H1 (cell line): ENCODE measurements at regions not wholly inside any gene's neighbourhood (a gene's known extent, or its start where the extent isn't known, plus 50 kb on each side); places are given as distances from the start of the nearest gene placed in this dataset.

Source experiments
- CTCF ChIA-PET: fragments of 300-600 bp; sonication (Branson Sonifier 250); formaldehyde crosslinking; loops from one replicate; lab custom pipeline; 2021; ENCODE audit not compliant: partially characterized antibody; lab: Charles Lee
- POLR2A ChIA-PET: fragments of 300-600 bp; sonication (Branson Sonifier 250); formaldehyde crosslinking; loops from one replicate; lab custom pipeline; 2021; ENCODE audit warnings: inconsistent platforms; ENCODE audit not compliant: partially characterized antibody; lab: Charles Lee
- DNase-seq, 2 experiments: peaks; one replicate each; pipeline versions ENCODE4 v3.0.0 to v3.0.0-alpha.2; 2010 to 2022; ENCODE audit warnings: low spot score in 2 of 2, low read depth in 1 of 2, mixed read lengths in 1 of 2
- FAIRE-seq: peaks from 2 replicates; lab custom pipeline; 2011; peaks lifted over from hg19 to GRCh38; lab: Jason Lieb, UNC
- H2AFZ ChIP-seq: 2 replicates; pipeline ENCODE4 v1.8.1; 2012; ENCODE audit warnings: low read length, inconsistent platforms
- H2AK5ac ChIP-seq: 2 replicates; pipeline ENCODE4 v1.6.1; 2013; ENCODE audit warnings: low read depth, low read length
- H2BK120ac ChIP-seq: replicated peaks from 2 replicates; pipeline ENCODE3; 2013; ENCODE audit warnings: low read depth, low read length, inconsistent platforms
- H2BK12ac ChIP-seq: 2 replicates; pipeline ENCODE4 v1.6.1; 2013; ENCODE audit warnings: low read depth, low read length
- H2BK15ac ChIP-seq: 2 replicates; pipeline ENCODE4 v1.6.1; 2013; ENCODE audit warnings: low read length
- H2BK20ac ChIP-seq: 2 replicates; pipeline ENCODE4 v1.6.1; 2013; ENCODE audit warnings: low read length
- H2BK5ac ChIP-seq: 2 replicates; pipeline ENCODE4 v1.6.1; 2013; ENCODE audit warnings: low read depth, low read length
- H3K14ac ChIP-seq: 2 replicates; pipeline ENCODE4 v1.6.1; 2013; ENCODE audit warnings: inconsistent platforms; ENCODE audit not compliant: insufficient read length
- H3K18ac ChIP-seq: 2 replicates; pipeline ENCODE4 v1.6.1; 2013; ENCODE audit warnings: low read length; ENCODE audit errors: extremely low read depth
- H3K23ac ChIP-seq: 2 replicates; pipeline ENCODE4 v1.6.1; 2013; ENCODE audit warnings: inconsistent platforms; ENCODE audit not compliant: insufficient read length
- H3K23me2 ChIP-seq: 2 replicates; pipeline ENCODE4 v1.6.1; 2013; ENCODE audit warnings: low read depth, low read length
- H3K27ac ChIP-seq: 2 replicates; pipeline ENCODE4 v1.6.1; 2011; ENCODE audit warnings: low read depth, low read length, inconsistent platforms
- H3K27me3 ChIP-seq, 4 experiments: replicated peaks in 1 of 4; 1 replicate in 1 of 4; 2 replicates in 3 of 4; pipeline versions ENCODE4 v1.6.1 to v1.8.1; 2011 to 2013; ENCODE audit warnings: low read length in 3 of 4, mild to moderate bottlenecking in 3 of 4, inconsistent platforms in 2 of 4, mixed read lengths in 2 of 4, moderate library complexity in 1 of 4; ENCODE audit not compliant: control insufficient read depth in 3 of 4, insufficient read depth in 3 of 4; ENCODE audit errors: extremely low read depth in 1 of 4
- H3K36me3 ChIP-seq, 4 experiments: 2 replicates each; pipeline versions ENCODE4 v1.6.1 to v1.8.1; 2011 to 2013; ENCODE audit warnings: mild to moderate bottlenecking in 4 of 4, low read length in 3 of 4, moderate library complexity in 2 of 4, control low read depth in 1 of 4, inconsistent platforms in 1 of 4; ENCODE audit not compliant: insufficient read depth in 4 of 4, control insufficient read depth in 2 of 4
- H3K4ac ChIP-seq: replicated peaks from 2 replicates; pipeline ENCODE3; 2013; ENCODE audit warnings: low read length, low read depth, mixed read lengths, inconsistent platforms; ENCODE audit not compliant: insufficient read length
- H3K4me1 ChIP-seq, 4 experiments: replicated peaks in 1 of 4; 1 replicate in 1 of 4; 2 replicates in 3 of 4; pipeline versions ENCODE4 v1.6.1 to v1.8.1; 2011 to 2013; ENCODE audit warnings: low read length in 3 of 4, inconsistent platforms in 2 of 4, mixed read lengths in 1 of 4; ENCODE audit not compliant: insufficient read depth in 4 of 4, control insufficient read depth in 3 of 4
- H3K4me2 ChIP-seq, 2 experiments: 2 replicates each; pipeline versions ENCODE4 v1.6.1 to v1.8.1; 2011 to 2013; ENCODE audit warnings: low read depth in 2 of 2, low read length in 2 of 2, control low read depth in 1 of 2, inconsistent platforms in 1 of 2, mild to moderate bottlenecking in 1 of 2; ENCODE audit not compliant: insufficient read depth in 1 of 2
- H3K4me3 ChIP-seq, 4 experiments: fragments of 200-600, 300-600 bp in 1 of 4; sonication (generic), shearing (Covaris generic), sonication (Bioruptor Twin) in 1 of 4; 2 replicates each; pipeline versions ENCODE4 v1.5.1 to v1.8.1; 2011 to 2016; ENCODE audit warnings: low read length in 4 of 4, low read depth in 3 of 4, control low read depth in 2 of 4, inconsistent platforms in 2 of 4, mild to moderate bottlenecking in 2 of 4, mixed read lengths in 1 of 4, moderate library complexity in 1 of 4; ENCODE audit not compliant: insufficient read depth in 2 of 4; ENCODE audit errors: extremely low read depth in 1 of 4
- H3K56ac ChIP-seq: replicated peaks from 2 replicates; pipeline ENCODE3; 2013; ENCODE audit warnings: low read depth, mild to moderate bottlenecking, mixed read lengths, low read length, inconsistent platforms; ENCODE audit not compliant: insufficient read length
- H3K79me1 ChIP-seq: 2 replicates; pipeline ENCODE4 v1.6.1; 2013; ENCODE audit warnings: low read depth, low read length, control low read depth
- H3K79me2 ChIP-seq, 2 experiments: 2 replicates each; pipeline versions ENCODE4 v1.6.1 to v1.8.1; 2012 to 2013; ENCODE audit warnings: low read length in 2 of 2, mild to moderate bottlenecking in 2 of 2, inconsistent platforms in 1 of 2; ENCODE audit not compliant: insufficient read depth in 2 of 2, control insufficient read depth in 1 of 2
- H3K9ac ChIP-seq, 4 experiments: replicated peaks in 1 of 4; 1 replicate in 1 of 4; 2 replicates in 3 of 4; pipeline versions ENCODE4 v1.6.1 to v1.8.1; 2011 to 2013; ENCODE audit warnings: low read depth in 3 of 4, low read length in 3 of 4, control low read depth in 2 of 4, mild to moderate bottlenecking in 2 of 4, moderate library complexity in 2 of 4, inconsistent platforms in 1 of 4; ENCODE audit errors: extremely low read depth in 1 of 4
- H3K9me3 ChIP-seq, 2 experiments: 2 replicates each; pipeline versions ENCODE4 v1.6.1 to v1.8.1; 2012 to 2013; ENCODE audit warnings: mild to moderate bottlenecking in 2 of 2, moderate library complexity in 2 of 2, control low read depth in 1 of 2, inconsistent platforms in 1 of 2, low read depth in 1 of 2, low read length in 1 of 2, mixed read lengths in 1 of 2; ENCODE audit not compliant: insufficient read depth in 2 of 2
- H4K20me1 ChIP-seq, 2 experiments: replicated peaks in 1 of 2; 2 replicates each; pipeline versions ENCODE3 to v1.8.1; 2011 to 2013; ENCODE audit warnings: inconsistent platforms in 2 of 2, low read length in 2 of 2, mild to moderate bottlenecking in 1 of 2; ENCODE audit not compliant: insufficient read depth in 2 of 2, control insufficient read depth in 1 of 2
- H4K5ac ChIP-seq: 2 replicates; pipeline ENCODE4 v1.6.1; 2013; ENCODE audit warnings: low read length, low read depth, mixed read lengths, inconsistent platforms; ENCODE audit not compliant: insufficient read length
- H4K8ac ChIP-seq: 2 replicates; pipeline ENCODE4 v1.8.0; 2013; ENCODE audit warnings: mild to moderate bottlenecking, moderate library complexity, low read length, inconsistent platforms; ENCODE audit not compliant: insufficient read depth; ENCODE audit errors: extremely low read depth
- H4K91ac ChIP-seq: replicated peaks from 2 replicates; pipeline ENCODE3; 2013; ENCODE audit warnings: low read length, mixed read lengths, inconsistent platforms; ENCODE audit not compliant: insufficient read length
- ASH2L ChIP-seq: fragments of 200-600, 300-600 bp; sonication (generic); IDR thresholded peaks from one replicate; pipeline ENCODE4 v1.7.1; 2017; ENCODE audit warnings: low read length
- BCL11A ChIP-seq, 2 experiments: IDR thresholded peaks; one replicate each; pipeline ENCODE4 v1.6.1; 2011; ENCODE audit warnings: low read depth in 2 of 2, low read length in 2 of 2, mild to moderate bottlenecking in 2 of 2
- BRCA1 ChIP-seq: IDR thresholded peaks from 2 replicates; pipeline ENCODE4 v1.6.1; 2012; ENCODE audit warnings: low read depth, low read length, improper control_type of control experiment
- CHD2 ChIP-seq: IDR thresholded peaks from 2 replicates; pipeline ENCODE4 v1.6.1; 2012; ENCODE audit warnings: low read length, improper control_type of control experiment
- FOSL1 ChIP-seq: IDR thresholded peaks from 2 replicates; pipeline ENCODE4 v1.6.1; 2011; ENCODE audit warnings: mild to moderate bottlenecking, low read depth, low read length, moderate library complexity; ENCODE audit not compliant: insufficient read depth
- HDAC6 ChIP-seq: IDR thresholded peaks from one replicate; pipeline ENCODE4 v1.7.1; 2012; ENCODE audit warnings: low read depth, mild to moderate bottlenecking, inconsistent platforms, low read length, moderate library complexity
- KDM5A ChIP-seq: fragments of 200-600 bp; IDR thresholded peaks from 2 replicates; pipeline ENCODE4 v1.7.1; 2012; ENCODE audit warnings: mild to moderate bottlenecking, low read length, inconsistent platforms, mixed read lengths
- PHF8 ChIP-seq: fragments of 200-600 bp; sonication (generic); conservative IDR thresholded peaks from 2 replicates; pipeline ENCODE4 v1.7.1; 2012; ENCODE audit warnings: low read depth, mild to moderate bottlenecking, inconsistent platforms, low read length, moderate library complexity
- POLR2A ChIP-seq, 2 experiments: IDR thresholded peaks; 1 replicate in 1 of 2; 2 replicates in 1 of 2; pipeline ENCODE4 v1.6.1; 2011; ENCODE audit warnings: low read depth in 2 of 2, low read length in 2 of 2, mild to moderate bottlenecking in 2 of 2; ENCODE audit errors: control extremely low read depth in 1 of 2
- POLR2AphosphoS5 ChIP-seq: IDR thresholded peaks from 2 replicates; pipeline ENCODE4 v1.6.1; 2011; ENCODE audit warnings: low read depth, low read length
- SAP30 ChIP-seq: fragments of 300-600 bp; sonication (generic); IDR thresholded peaks from 2 replicates; pipeline ENCODE4 v1.7.1; 2012; ENCODE audit warnings: low read length, moderate library complexity, mild to moderate bottlenecking, inconsistent platforms; ENCODE audit not compliant: insufficient read depth, insufficient replicate concordance
- SIN3A ChIP-seq, 2 experiments: IDR thresholded peaks in 1 of 2; conservative IDR thresholded peaks in 1 of 2; 2 replicates each; pipeline ENCODE4 v1.6.1; 2011 to 2012; ENCODE audit warnings: low read length in 2 of 2, improper control_type of control experiment in 1 of 2, low read depth in 1 of 2, mild to moderate bottlenecking in 1 of 2
- SRF ChIP-seq: IDR thresholded peaks from 2 replicates; pipeline ENCODE4 v1.6.1; 2011; ENCODE audit warnings: mild to moderate bottlenecking, low read depth, low read length, moderate library complexity
- SUZ12 ChIP-seq: fragments of 200-600 bp; sonication (generic); IDR thresholded peaks from 2 replicates; pipeline ENCODE4 v1.6.1; 2012; ENCODE audit warnings: mild to moderate bottlenecking, inconsistent platforms, low read length, moderate library complexity, mixed read lengths
- USF2 ChIP-seq: IDR thresholded peaks from 2 replicates; pipeline ENCODE4 v1.6.1; 2011; ENCODE audit warnings: low read length, improper control_type of control experiment
- WGBS, 2 experiments: shearing (Covaris generic) in 1 of 2; methylation state at CpG; one replicate each; pipeline versions ENCODE4 v1.1.6 to v1.1.7; 2013 to 2015; ENCODE audit warnings: low lambda C conversion rate in 2 of 2, mixed read lengths in 2 of 2, inconsistent platforms in 1 of 2, low coverage in 1 of 2, missing lambda C conversion rate in 1 of 2; ENCODE audit not compliant: insufficient replicate concordance in 2 of 2, insufficient coverage in 1 of 2, insufficient read length in 1 of 2; ENCODE audit errors: extremely low coverage in 1 of 2, missing lambda C conversion rate in 1 of 2; 5-methylcytosine and 5-hydroxymethylcytosine counted together

- no peak overlapping the region for H3K18ac ChIP-seq
- no peak overlapping the region for H2BK20ac ChIP-seq
- H2BK120ac ChIP-seq: no peak overlapping the region
- ChIA-PET CTCF (no interaction called here), POLR2A (no interaction called here)
- no peak overlapping the region for H3K4me2 ChIP-seq
- H3K56ac ChIP-seq: no peak overlapping the region
- no peaks in the 10 kb centered on the region for H4K20me1 ChIP-seq
- no peaks in the 10 kb centered on the region for H3K4me1 ChIP-seq
- H3K14ac ChIP-seq: no peak overlapping the region
- no peak overlapping the region for H4K91ac ChIP-seq
- H4K5ac ChIP-seq: no peak overlapping the region
- no peaks in the 10 kb centered on the region for H3K9me3 ChIP-seq
- no peak overlapping the region for H2AK5ac ChIP-seq
- H4K8ac ChIP-seq: no peak overlapping the region
- WGBS, 2 experiments: 83% methylated on average over 1 of the region's 1 CpG; no CpG with 5 or more reads in 1 of the 2 experiments
- H3K27ac ChIP-seq: no peak overlapping the region
- H2BK12ac ChIP-seq: no peak overlapping the region
- no peaks in the 10 kb centered on the region for H3K36me3 ChIP-seq
- DNase-seq: no peak
- H3K23me2 ChIP-seq: no peaks in the 10 kb centered on the region
- no peak overlapping the region for H3K4me3 ChIP-seq
- FAIRE-seq: no peak
- H3K27me3 ChIP-seq: no peaks in the 10 kb centered on the region
- H3K9ac ChIP-seq: no peak overlapping the region
- no peak overlapping the region for H3K4ac ChIP-seq
- no peaks in the 10 kb centered on the region for H3K79me2 ChIP-seq
- H3K23ac ChIP-seq: no peak overlapping the region
- no peak overlapping the region for H2AFZ ChIP-seq
- no peak overlapping the region for H2BK15ac ChIP-seq
- no peaks in the 10 kb centered on the region for H3K79me1 ChIP-seq
- H2BK5ac ChIP-seq: no peak overlapping the region
- TF ChIP-seq SRF: no peak
- TF ChIP-seq SIN3A (conservative IDR thresholded peaks at IDR 0.05 in 1 of 2, IDR thresholded peaks at IDR 0.05 in 1 of 2; ENCODE audit: low read depth in 1 of 2, low read length in 2 of 2): no peak
- no peak for TF ChIP-seq POLR2A (IDR thresholded peaks at IDR 0.05; ENCODE audit: control extremely low read depth in 1 of 2, low read depth in 2 of 2, low read length in 2 of 2)
- TF ChIP-seq SUZ12: no peak
- no peak for TF ChIP-seq SAP30
- TF ChIP-seq BRCA1: no peak
- TF ChIP-seq KDM5A: no peak
- no peak for TF ChIP-seq POLR2AphosphoS5
- TF ChIP-seq USF2: no peak
- no peak for TF ChIP-seq PHF8
- TF ChIP-seq CHD2: no peak
- no peak for TF ChIP-seq FOSL1
- TF ChIP-seq BCL11A (IDR thresholded peaks at IDR 0.05; ENCODE audit: low read depth in 2 of 2, low read length in 2 of 2): no peak
- TF ChIP-seq ASH2L: no peak
- TF ChIP-seq HDAC6: no peak
Measured at GRCh38 chr1:188169971-188170370, 1341.2 kb downstream of the PLA2G4A start.
